CD4-positive, CD25-positive, alpha-beta regulatory T cell (primary cell): ENCODE measurements at regions not wholly inside any gene's neighbourhood (a gene's known extent, or its start where the extent isn't known, plus 50 kb on each side); places are given as distances from the start of the nearest gene placed in this dataset.
"Not testable (repeated sequence)": the region's sequence is repeated elsewhere in the genome, so short reads cannot be mapped to it uniquely, and the experiment has no call there.

Experiments
- ATAC-seq, 2 donors: fragments of 150-1000 bp; cut with Tn5 transposase; one replicate each; pipeline ENCODE4 v1.10.0; 2021; ENCODE audit warnings: low read depth in 2 of 2, moderate number of reproducible peaks in 2 of 2, moderate library complexity in 1 of 2
- DNase-seq, 3 donors: peaks; one replicate each; pipeline versions ENCODE4 v3.0.0 to v3.0.0-alpha.2; 2012 to 2022; ENCODE audit warnings: mixed read lengths in 1 of 3
- H3K27ac ChIP-seq: one replicate; pipeline ENCODE4 v1.7.0; 2013; ENCODE audit warnings: mild to moderate bottlenecking, low read length; ENCODE audit not compliant: insufficient read depth, poor library complexity, severe bottlenecking
- H3K27me3 ChIP-seq: one replicate; pipeline ENCODE4 v1.7.0; 2013; ENCODE audit warnings: low read length; ENCODE audit not compliant: control insufficient read depth, insufficient read depth
- H3K36me3 ChIP-seq: one replicate; pipeline ENCODE4 v1.7.0; 2013; ENCODE audit warnings: mild to moderate bottlenecking, low read length, moderate library complexity; ENCODE audit not compliant: control insufficient read depth, insufficient read depth
- H3K4me1 ChIP-seq: 2 replicates; pipeline ENCODE4 v1.7.0; 2013; ENCODE audit warnings: mild to moderate bottlenecking, low read length; ENCODE audit not compliant: insufficient read depth, control insufficient read depth, poor library complexity, severe bottlenecking
- H3K4me3 ChIP-seq: one replicate; pipeline ENCODE4 v1.7.0; 2013; ENCODE audit warnings: low read depth, mild to moderate bottlenecking, low read length, moderate library complexity
- H3K9me3 ChIP-seq, 2 experiments: 1 replicate in 1 of 2; 2 replicates in 1 of 2; pipeline ENCODE4 v1.7.0; 2013; ENCODE audit warnings: low read length in 2 of 2, mild to moderate bottlenecking in 1 of 2, moderate library complexity in 1 of 2; ENCODE audit not compliant: control insufficient read depth in 2 of 2
- H3K27ac Mint-ChIP-seq, 3 donors: one replicate each; pipeline ENCODE4 v1.8.0; 2020 to 2022; ENCODE audit warnings: mild to moderate bottlenecking in 3 of 3, mixed read lengths in 3 of 3, moderate library complexity in 2 of 3
- H3K27me3 Mint-ChIP-seq: one replicate; pipeline ENCODE4 v1.8.0; 2022; ENCODE audit warnings: mild to moderate bottlenecking, mixed read lengths
- H3K36me3 Mint-ChIP-seq: one replicate; pipeline ENCODE4 v1.8.0; 2020; ENCODE audit warnings: mixed read lengths
- H3K4me1 Mint-ChIP-seq, 4 donors: one replicate each; pipeline ENCODE4 v1.8.0; 2020 to 2022; ENCODE audit warnings: mixed read lengths in 4 of 4, mild to moderate bottlenecking in 1 of 4
- H3K4me3 Mint-ChIP-seq, 4 donors: one replicate each; pipeline ENCODE4 v1.8.0; 2020 to 2022; ENCODE audit warnings: mild to moderate bottlenecking in 4 of 4, mixed read lengths in 4 of 4, moderate library complexity in 3 of 4
- H3K9me3 Mint-ChIP-seq, 7 donors: one replicate each; pipeline ENCODE4 v1.8.0; 2020 to 2022; ENCODE audit warnings: mixed read lengths in 7 of 7, mild to moderate bottlenecking in 3 of 7, moderate library complexity in 2 of 7

DNA sequence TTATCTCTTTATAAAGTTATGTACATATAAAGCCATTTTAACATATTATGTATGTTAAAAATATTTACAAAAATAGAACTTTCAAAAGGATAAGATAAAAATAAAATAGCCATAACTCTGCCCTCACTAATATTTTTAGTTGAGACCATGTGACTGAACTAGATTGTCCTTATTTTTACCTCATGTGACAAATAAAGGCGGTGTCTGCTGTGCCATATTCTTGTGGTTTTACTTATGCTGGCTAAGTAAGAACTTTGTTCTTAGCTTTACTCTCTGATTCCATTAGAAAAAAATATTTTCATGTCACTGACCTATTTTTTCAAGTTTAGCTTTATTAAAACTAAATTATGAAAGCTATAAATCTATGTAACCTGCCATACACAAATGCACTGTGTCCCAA lies 135.6 kb upstream of the TSC22D1 start:
- Mint-ChIP-seq H3K4me1 (no peaks in the 10 kb centered on the region), H3K27ac (no peak overlapping the region), H3K36me3 (no peaks in the 10 kb centered on the region), H3K4me3 (no peak overlapping the region), H3K27me3 (no peaks in the 10 kb centered on the region), H3K9me3 (peaks cover 0 to 2% (median 0%) of the 10 kb centered on the region in 7 donors)
- Histone ChIP-seq H3K4me3 (no peak overlapping the region), H3K27ac (no peak overlapping the region), H3K27me3 (peaks cover 2% of the 10 kb centered on the region), H3K9me3 (no peaks in the 10 kb centered on the region), H3K36me3 (no peaks in the 10 kb centered on the region), H3K4me1 (no peaks in the 10 kb centered on the region)
- DNase-seq (no peak), ATAC-seq (no peak)

GRCh38 chr13:44710576-44710975 lies 134.4 kb upstream of the TSC22D1 start:
- Histone ChIP-seq H3K4me1 (no peaks in the 10 kb centered on the region), H3K27me3 (peaks cover 2% of the 10 kb centered on the region), H3K4me3 (no peak overlapping the region), H3K9me3 (no peaks in the 10 kb centered on the region), H3K27ac (no peak overlapping the region), H3K36me3 (no peaks in the 10 kb centered on the region)
- H3K4me1 Mint-ChIP-seq: no peaks in the 10 kb centered on the region
- DNase-seq: no peak
- no peak overlapping the region for H3K4me3 Mint-ChIP-seq
- peaks cover 0 to 2% (median 0%) of the 10 kb centered on the region in 7 donors for H3K9me3 Mint-ChIP-seq
- H3K27ac Mint-ChIP-seq: no peak overlapping the region
- no peaks in the 10 kb centered on the region for H3K36me3 Mint-ChIP-seq
- ATAC-seq: no peak
- H3K27me3 Mint-ChIP-seq: no peaks in the 10 kb centered on the region

- ATAC-seq, H3K4me3 ChIP-seq, H3K36me3 ChIP-seq, H3K4me1 ChIP-seq, H3K9me3 Mint-ChIP-seq, H3K4me3 Mint-ChIP-seq, H3K9me3 ChIP-seq, H3K27me3 Mint-ChIP-seq, H3K27ac Mint-ChIP-seq, DNase-seq, H3K4me1 Mint-ChIP-seq, H3K27me3 ChIP-seq, H3K27ac ChIP-seq, H3K36me3 Mint-ChIP-seq: not testable (repeated sequence)
Observed at GRCh38 chr13:44704811-44705210, 128.7 kb upstream of the TSC22D1 start.

GRCh38 chr13:44703371-44703770 lies 127.2 kb upstream of the TSC22D1 start:
- DNase-seq: no peak
- no peaks in the 10 kb centered on the region for H3K36me3 Mint-ChIP-seq

GRCh38 chr13:44698066-44698465 lies 121.9 kb upstream of the TSC22D1 start:
- H3K4me1 ChIP-seq: no peaks in the 10 kb centered on the region
- no peak overlapping the region for H3K4me3 Mint-ChIP-seq
- peaks cover 0 to 2% (median 0%) of the 10 kb centered on the region in 7 donors for H3K9me3 Mint-ChIP-seq
- no peak overlapping the region for H3K27ac ChIP-seq
- H3K4me3 ChIP-seq: no peak overlapping the region
- H3K36me3 Mint-ChIP-seq: no peaks in the 10 kb centered on the region
- DNase-seq (no peak), ATAC-seq (no peak)
- H3K27me3 Mint-ChIP-seq: no peaks in the 10 kb centered on the region
- no peaks in the 10 kb centered on the region for H3K36me3 ChIP-seq
- no peaks in the 10 kb centered on the region for H3K9me3 ChIP-seq
- peaks cover 5% of the 10 kb centered on the region for H3K27me3 ChIP-seq
- no peaks in the 10 kb centered on the region for H3K4me1 Mint-ChIP-seq
- no peak overlapping the region for H3K27ac Mint-ChIP-seq

More at GRCh38 chr13:44703371-44703770, 127.2 kb upstream of the TSC22D1 start:
- Mint-ChIP-seq H3K27ac (no peak overlapping the region), H3K4me3 (no peak overlapping the region), H3K27me3 (no peaks in the 10 kb centered on the region), H3K4me1 (no peaks in the 10 kb centered on the region), H3K9me3 (peaks cover 0 to 2% (median 0%) of the 10 kb centered on the region in 7 donors)
- ATAC-seq: no peak
- Histone ChIP-seq H3K36me3 (no peaks in the 10 kb centered on the region), H3K27me3 (no peaks in the 10 kb centered on the region), H3K4me3 (no peak overlapping the region), H3K9me3 (no peaks in the 10 kb centered on the region), H3K27ac (no peak overlapping the region), H3K4me1 (no peaks in the 10 kb centered on the region)

- H3K27me3 Mint-ChIP-seq: no peaks in the 10 kb centered on the region
- Histone ChIP-seq H3K9me3 (no peaks in the 10 kb centered on the region), H3K4me1 (no peaks in the 10 kb centered on the region), H3K27me3 (peaks cover 5% of the 10 kb centered on the region), H3K27ac (no peak overlapping the region), H3K4me3 (no peak overlapping the region), H3K36me3 (no peaks in the 10 kb centered on the region)
- ATAC-seq (no peak), DNase-seq (no peak)
- no peak overlapping the region for H3K4me3 Mint-ChIP-seq
- peaks cover 0 to 2% (median 0%) of the 10 kb centered on the region in 7 donors for H3K9me3 Mint-ChIP-seq
- no peak overlapping the region for H3K27ac Mint-ChIP-seq
- H3K4me1 Mint-ChIP-seq: no peaks in the 10 kb centered on the region
- no peaks in the 10 kb centered on the region for H3K36me3 Mint-ChIP-seq
Observed at GRCh38 chr13:44697058-44697457, 120.9 kb upstream of the TSC22D1 start.

DNA sequence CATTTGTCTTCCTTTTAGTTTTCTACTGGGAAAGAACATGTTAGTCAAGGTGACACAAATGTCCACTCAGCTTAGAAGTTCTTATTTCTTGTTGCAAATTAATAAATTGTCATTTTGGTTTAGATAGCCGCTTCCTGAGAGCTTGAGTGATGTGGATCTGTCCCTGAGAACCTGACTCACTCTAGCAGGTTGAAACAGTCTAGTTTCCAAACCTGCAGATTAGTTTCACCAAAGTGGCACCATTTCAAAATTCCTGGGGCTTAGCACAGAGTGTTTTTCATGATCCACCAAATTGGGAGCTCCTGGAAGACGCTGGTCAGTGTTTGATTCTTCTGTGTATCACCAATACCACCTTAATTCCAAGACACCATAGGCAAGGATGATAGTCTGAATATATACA lies 119.4 kb upstream of the TSC22D1 start:
- Mint-ChIP-seq H3K36me3 (no peaks in the 10 kb centered on the region), H3K4me3 (no peak overlapping the region), H3K4me1 (no peaks in the 10 kb centered on the region), H3K27ac (no peak overlapping the region), H3K27me3 (no peaks in the 10 kb centered on the region), H3K9me3 (peaks cover 0 to 2% (median 0%) of the 10 kb centered on the region in 7 donors)
- no peak for DNase-seq
- Histone ChIP-seq H3K9me3 (no peaks in the 10 kb centered on the region), H3K27me3 (peaks cover 5% of the 10 kb centered on the region), H3K36me3 (no peaks in the 10 kb centered on the region), H3K27ac (no peak overlapping the region), H3K4me3 (no peak overlapping the region), H3K4me1 (no peaks in the 10 kb centered on the region)
- no peak for ATAC-seq

DNA sequence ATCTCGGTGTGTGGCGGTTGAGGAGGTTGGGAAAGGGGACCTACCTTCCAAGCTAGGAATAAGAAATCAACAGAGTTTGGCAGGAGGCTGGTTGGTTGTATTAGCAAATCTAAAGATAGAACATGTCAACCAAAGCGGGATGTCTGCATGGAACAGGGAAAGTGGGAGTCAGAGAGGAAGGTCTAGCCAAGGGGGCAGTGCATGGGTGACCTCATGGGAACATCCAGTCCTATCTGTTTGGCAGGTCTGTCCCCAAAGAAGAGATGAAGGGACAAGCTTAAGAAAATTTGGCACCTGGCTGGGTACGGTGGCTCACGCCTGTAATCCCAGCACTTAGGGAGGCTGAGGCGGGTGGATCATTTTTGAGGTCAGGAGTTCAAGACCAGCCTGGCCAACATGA lies 118.7 kb upstream of the TSC22D1 start:
- H3K4me3 ChIP-seq: no peak overlapping the region
- H3K36me3 ChIP-seq: no peaks in the 10 kb centered on the region
- H3K4me3 Mint-ChIP-seq: no peak overlapping the region
- H3K27me3 Mint-ChIP-seq: no peaks in the 10 kb centered on the region
- peaks cover 0 to 2% (median 0%) of the 10 kb centered on the region in 7 donors for H3K9me3 Mint-ChIP-seq
- DNase-seq (no peak), ATAC-seq (no peak)
- H3K4me1 ChIP-seq: no peaks in the 10 kb centered on the region
- H3K27me3 ChIP-seq: peaks cover 5% of the 10 kb centered on the region
- H3K9me3 ChIP-seq: no peaks in the 10 kb centered on the region
- H3K36me3 Mint-ChIP-seq: no peaks in the 10 kb centered on the region
- no peaks in the 10 kb centered on the region for H3K4me1 Mint-ChIP-seq
- H3K27ac Mint-ChIP-seq: no peak overlapping the region
- H3K27ac ChIP-seq: no peak overlapping the region
